Testis (tissue), 2 donors: ENCODE measurements at regions not wholly inside any gene's neighbourhood (a gene's known extent, or its start where the extent isn't known, plus 50 kb on each side); places are given as distances from the start of the nearest gene placed in this dataset.

Source experiments
- DNase-seq: peaks from one replicate; pipeline ENCODE4 v3.0.0-alpha.2; 2019
- H3K27ac ChIP-seq, 2 donors: fragments of 200-600 bp; sonication (generic); one replicate each; pipeline ENCODE4 v1.5.1; 2019
- H3K27me3 ChIP-seq: fragments of 200-600 bp; sonication (generic); one replicate; pipeline ENCODE4 v1.5.1; 2019
- H3K36me3 ChIP-seq: fragments of 200-600 bp; sonication (generic); one replicate; pipeline ENCODE4 v1.5.1; 2017; ENCODE audit warnings: low read depth; ENCODE audit errors: missing control alignments
- H3K4me1 ChIP-seq: fragments of 200-600 bp; sonication (generic); one replicate; pipeline ENCODE4 v1.5.1; 2019
- H3K4me3 ChIP-seq, 2 donors: fragments of 200-600 bp; sonication (generic); one replicate each; pipeline ENCODE4 v1.5.1; 2017 to 2019
- H3K9me3 ChIP-seq: fragments of 200-600 bp; sonication (generic); one replicate; pipeline ENCODE4 v1.5.1; 2017
- POLR2A ChIP-seq: fragments of 450-650 bp; IDR thresholded peaks from one replicate; pipeline ENCODE4 v1.6.1; 2017; ENCODE audit warnings: antibody characterized with exemption, mild to moderate bottlenecking, moderate library complexity
- WGBS, 2 donors: methylation state at CpG; one replicate each; pipeline ENCODE4 v1.1.5; 2018; 5-methylcytosine and 5-hydroxymethylcytosine counted together
- intact Hi-C: fragments of 100-400 bp; cut with DNase I; formaldehyde crosslinking; loops from one replicate; pipeline ENCODE4 v1.15.1; 2023; ENCODE audit warnings: low total_unique reads
- TF ChIP-seq, protein P1 (sequence below), 3 experiments: fragments of 450-650 bp in 2 of 3; fragments of 200-600 bp in 1 of 3; sonication (generic) in 1 of 3; IDR thresholded peaks; one replicate each; pipeline ENCODE4 v1.5.1; 2016 to 2019; ENCODE audit warnings: antibody characterized with exemption in 3 of 3, mild to moderate bottlenecking in 2 of 3, moderate library complexity in 1 of 3

DNA sequence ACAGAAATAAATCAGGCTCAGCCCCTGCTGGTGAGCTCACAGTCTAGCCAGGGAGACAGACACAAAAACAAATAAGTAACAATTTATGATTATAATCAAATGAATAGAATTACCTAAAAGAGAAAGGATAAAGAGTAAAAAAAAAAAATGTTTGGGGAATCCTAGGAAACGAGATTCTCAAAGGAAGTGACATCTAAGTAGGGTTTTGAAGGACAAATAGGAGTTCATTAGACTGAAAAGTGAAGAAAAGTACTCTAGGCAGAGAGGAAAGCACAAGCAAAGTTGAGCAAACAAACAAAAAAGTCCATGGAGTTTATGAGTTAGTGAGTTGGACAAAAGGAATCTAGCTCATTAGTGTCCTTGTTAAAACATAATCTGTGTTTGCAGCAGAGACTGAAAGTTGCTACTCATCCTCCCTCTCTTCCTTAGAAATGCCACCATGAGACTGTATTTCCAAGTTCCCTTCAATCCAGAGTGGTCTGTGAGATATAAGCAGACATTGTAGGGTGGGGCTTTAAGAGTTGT is 145.6 kb downstream of the SPATA18 start:
- Histone ChIP-seq H3K36me3 (no peaks in the 10 kb centered on the region), H3K27me3 (no peaks in the 10 kb centered on the region), H3K4me3 (no peak overlapping the region), H3K27ac (no peak overlapping the region), H3K4me1 (no peaks in the 10 kb centered on the region), H3K9me3 (no peaks in the 10 kb centered on the region)
- TF ChIP-seq POLR2A: no peak
- TF ChIP-seq, protein P1, sequence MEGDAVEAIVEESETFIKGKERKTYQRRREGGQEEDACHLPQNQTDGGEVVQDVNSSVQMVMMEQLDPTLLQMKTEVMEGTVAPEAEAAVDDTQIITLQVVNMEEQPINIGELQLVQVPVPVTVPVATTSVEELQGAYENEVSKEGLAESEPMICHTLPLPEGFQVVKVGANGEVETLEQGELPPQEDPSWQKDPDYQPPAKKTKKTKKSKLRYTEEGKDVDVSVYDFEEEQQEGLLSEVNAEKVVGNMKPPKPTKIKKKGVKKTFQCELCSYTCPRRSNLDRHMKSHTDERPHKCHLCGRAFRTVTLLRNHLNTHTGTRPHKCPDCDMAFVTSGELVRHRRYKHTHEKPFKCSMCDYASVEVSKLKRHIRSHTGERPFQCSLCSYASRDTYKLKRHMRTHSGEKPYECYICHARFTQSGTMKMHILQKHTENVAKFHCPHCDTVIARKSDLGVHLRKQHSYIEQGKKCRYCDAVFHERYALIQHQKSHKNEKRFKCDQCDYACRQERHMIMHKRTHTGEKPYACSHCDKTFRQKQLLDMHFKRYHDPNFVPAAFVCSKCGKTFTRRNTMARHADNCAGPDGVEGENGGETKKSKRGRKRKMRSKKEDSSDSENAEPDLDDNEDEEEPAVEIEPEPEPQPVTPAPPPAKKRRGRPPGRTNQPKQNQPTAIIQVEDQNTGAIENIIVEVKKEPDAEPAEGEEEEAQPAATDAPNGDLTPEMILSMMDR (IDR thresholded peaks at IDR 0.05): no peak
- intact Hi-C loops: no loop called here
- DNase-seq: no peak
- WGBS, 2 donors: 74 to 78% methylated on average over 1 of the region's 1 CpG

DNA sequence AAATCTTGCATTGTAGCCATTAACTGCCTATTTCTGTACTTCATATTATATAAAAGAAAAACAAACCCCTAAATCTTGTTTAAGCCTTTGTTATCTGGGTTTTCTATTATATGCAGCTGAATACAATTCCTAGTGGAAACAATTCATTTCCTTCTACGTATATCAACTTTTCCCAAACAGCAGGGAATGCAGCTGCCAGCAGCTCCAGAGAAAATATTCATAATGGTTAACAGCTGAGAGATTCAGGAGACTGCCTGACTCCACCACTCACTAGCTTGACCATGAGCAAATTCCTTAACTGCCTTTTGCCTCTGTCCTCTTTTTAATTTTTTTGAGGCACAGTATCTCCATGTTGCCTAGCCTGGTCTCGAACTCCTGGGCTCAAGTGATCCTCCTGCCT is 146.2 kb downstream of the SPATA18 start:
- no peaks in the 10 kb centered on the region for H3K9me3 ChIP-seq
- H3K4me1 ChIP-seq: no peaks in the 10 kb centered on the region
- intact Hi-C loops: no loop called here
- no peak for DNase-seq
- H3K27ac ChIP-seq: no peak overlapping the region
- no peaks in the 10 kb centered on the region for H3K36me3 ChIP-seq
- no peaks in the 10 kb centered on the region for H3K27me3 ChIP-seq
- no peak overlapping the region for H3K4me3 ChIP-seq
- WGBS, 2 donors: 68 to 74% methylated on average over 2 of the region's 2 CpGs
- TF ChIP-seq, protein P1 (IDR thresholded peaks at IDR 0.05): no peak
- TF ChIP-seq POLR2A: no peak

DNA sequence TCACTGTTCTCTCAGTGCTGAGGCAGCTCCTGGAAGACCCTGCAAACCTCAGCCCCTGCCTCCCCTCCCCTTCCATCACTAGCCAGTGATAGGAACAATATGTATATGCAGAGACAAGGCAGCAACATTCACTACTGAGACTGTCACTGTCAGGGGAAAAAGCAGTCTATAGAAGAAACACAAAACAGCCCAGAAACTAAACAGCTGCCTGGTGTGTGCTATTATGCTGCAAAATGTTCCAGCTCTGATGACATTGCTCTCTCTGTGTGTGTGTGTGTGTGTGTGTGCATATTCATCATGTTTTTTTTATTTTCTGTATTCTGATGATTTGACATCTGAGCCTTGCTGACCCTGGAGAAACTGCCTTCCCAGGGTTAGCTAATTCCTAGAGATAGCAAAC is 147.2 kb downstream of the SPATA18 start:
- H3K36me3 ChIP-seq: no peaks in the 10 kb centered on the region
- DNase-seq: no peak
- H3K4me3 ChIP-seq: no peak overlapping the region
- no peaks in the 10 kb centered on the region for H3K4me1 ChIP-seq
- no peaks in the 10 kb centered on the region for H3K9me3 ChIP-seq
- no peak overlapping the region for H3K27ac ChIP-seq
- no peaks in the 10 kb centered on the region for H3K27me3 ChIP-seq
- TF ChIP-seq, protein P1 (IDR thresholded peaks at IDR 0.05): no peak
- TF ChIP-seq POLR2A: no peak
- intact Hi-C loops: no loop called here

DNA sequence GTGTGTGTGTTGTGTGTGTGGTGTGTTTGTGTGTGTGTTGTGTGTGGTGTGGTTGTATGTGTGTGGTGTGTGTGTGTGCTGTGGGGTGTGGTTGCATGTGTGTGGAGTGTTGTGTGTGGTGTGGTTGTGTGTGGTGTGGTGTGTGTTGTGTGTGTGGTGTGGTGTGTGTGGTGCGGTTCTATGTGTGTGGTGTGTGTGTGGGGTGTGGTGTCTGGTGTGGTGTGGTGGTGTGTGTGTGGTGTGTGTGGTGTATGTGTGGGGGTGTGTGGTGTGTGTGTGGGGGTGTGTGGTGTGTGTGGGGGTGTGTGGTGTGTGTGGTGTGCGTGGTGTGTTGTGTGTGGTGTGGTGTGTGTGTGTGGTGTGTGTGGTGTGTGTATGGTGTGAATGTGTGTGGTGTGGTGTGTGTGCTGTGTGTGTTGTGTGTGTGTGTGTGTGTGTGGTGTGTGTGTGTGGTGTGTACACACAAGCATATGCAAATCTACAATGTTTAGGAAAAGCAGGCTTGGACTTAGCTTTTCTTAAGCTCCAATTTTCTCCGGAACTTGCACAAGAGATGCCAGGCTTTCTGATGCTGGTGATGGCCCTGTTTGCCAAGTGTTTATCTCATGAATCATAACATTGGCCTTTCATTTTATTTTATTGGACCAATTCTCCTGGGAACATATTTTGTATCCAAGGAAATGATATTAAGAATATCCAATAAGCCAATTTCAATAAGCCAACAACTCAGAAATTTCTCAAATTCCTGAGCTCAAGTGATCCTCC is 148.7 kb downstream of the SPATA18 start:
- WGBS, 2 donors: 66 to 68% methylated on average over 3 of the region's 3 CpGs

DNA sequence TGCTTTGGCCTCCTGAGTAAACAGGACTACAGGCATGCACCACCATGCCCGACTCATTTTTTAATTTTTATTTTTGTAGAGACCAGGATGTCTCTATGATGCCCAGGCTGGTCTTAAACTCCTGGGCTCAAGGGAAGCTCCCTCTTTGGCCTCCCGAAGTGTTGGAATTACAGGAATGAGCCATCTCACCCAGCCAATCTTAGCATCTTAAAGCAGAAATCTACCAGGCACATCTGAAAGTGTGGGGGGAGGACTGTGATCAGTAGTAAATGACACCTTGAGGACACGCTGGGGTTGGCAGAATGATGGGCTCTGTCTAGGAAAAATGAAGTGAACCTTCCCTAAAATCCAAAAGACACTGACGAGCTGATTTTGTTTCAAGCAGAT is 149.2 kb downstream of the SPATA18 start:
- TF ChIP-seq, protein P1 (IDR thresholded peaks at IDR 0.05): no peak
- TF ChIP-seq POLR2A: no peak
- no peaks in the 10 kb centered on the region for H3K9me3 ChIP-seq
- intact Hi-C loops: no loop called here
- no peak for DNase-seq
- H3K4me1 ChIP-seq: no peaks in the 10 kb centered on the region
- H3K27ac ChIP-seq: no peak overlapping the region
- no peak overlapping the region for H3K4me3 ChIP-seq
- no peaks in the 10 kb centered on the region for H3K36me3 ChIP-seq
- no peaks in the 10 kb centered on the region for H3K27me3 ChIP-seq
- WGBS, 2 donors: 84 to 91% methylated on average over 4 of the region's 4 CpGs

More for the DNA sequence above, 148.7 kb downstream of the SPATA18 start:
- no peak for DNase-seq
- Histone ChIP-seq H3K27ac (no peak overlapping the region), H3K9me3 (no peaks in the 10 kb centered on the region), H3K27me3 (no peaks in the 10 kb centered on the region), H3K36me3 (no peaks in the 10 kb centered on the region), H3K4me1 (no peaks in the 10 kb centered on the region), H3K4me3 (no peak overlapping the region)
- no peak for TF ChIP-seq POLR2A
- intact Hi-C loops: no loop called here
